ENCODE measurements at regions not wholly inside any gene's neighbourhood (a gene's known extent, or its start where the extent isn't known, plus 50 kb on each side); places are given as distances from the start of the nearest gene placed in this dataset.

GRCh38 chr6:166766769-166767168, 139.7 kb upstream of the RPS6KA2 start:
- Histone ChIP-seq H3K4me1 (no peaks in the 10 kb centered on the region), H3K27me3 (no peaks in the 10 kb centered on the region), H3K9me3 (no peaks in the 10 kb centered on the region), H3K4me3 (no peak overlapping the region), H3K27ac (no peak overlapping the region), H3K36me3 (no peaks in the 10 kb centered on the region)
- intact Hi-C loops (cut with DNase I) = no loop called here
- TF ChIP-seq CTCF (IDR thresholded peaks at IDR 0.05) = no peak
- ATAC-seq = no peak
- DNase-seq = no peak

GRCh38 chr6:166765234-166765541, 138.1 kb upstream of the RPS6KA2 start:
- Histone ChIP-seq H3K36me3 (no peaks in the 10 kb centered on the region), H3K4me3 (no peak overlapping the region), H3K27ac (no peak overlapping the region), H3K9me3 (no peaks in the 10 kb centered on the region), H3K4me1 (no peaks in the 10 kb centered on the region), H3K27me3 (no peaks in the 10 kb centered on the region)
- no peak for TF ChIP-seq CTCF (IDR thresholded peaks at IDR 0.05)
- no peak for DNase-seq
- intact Hi-C loops (cut with DNase I) = no loop called here
- ATAC-seq = no peak

- no peak overlapping the region for H3K27ac ChIP-seq
- no peak overlapping the region for H3K4me3 ChIP-seq
- no peak for DNase-seq
- no peaks in the 10 kb centered on the region for H3K27me3 ChIP-seq
- intact Hi-C loops (cut with DNase I) = no loop called here
- no peaks in the 10 kb centered on the region for H3K9me3 ChIP-seq
- H3K36me3 ChIP-seq = no peaks in the 10 kb centered on the region
- TF ChIP-seq CTCF (IDR thresholded peaks at IDR 0.05) = no peak
- no peak for ATAC-seq
- no peaks in the 10 kb centered on the region for H3K4me1 ChIP-seq
Observed at GRCh38 chr6:166764473-166765233, 137.6 kb upstream of the RPS6KA2 start.

GRCh38 chr6:166763606-166764472, 136.8 kb upstream of the RPS6KA2 start:
- DNase-seq = no peak
- intact Hi-C loops (cut with DNase I) = no loop called here
- Histone ChIP-seq H3K27ac (no peak overlapping the region), H3K9me3 (no peaks in the 10 kb centered on the region), H3K36me3 (no peaks in the 10 kb centered on the region), H3K27me3 (no peaks in the 10 kb centered on the region), H3K4me1 (no peaks in the 10 kb centered on the region), H3K4me3 (no peak overlapping the region)
- no peak for TF ChIP-seq CTCF (IDR thresholded peaks at IDR 0.05)
- ATAC-seq = no peak

GRCh38 chr6:166761801-166762200, 134.8 kb upstream of the RPS6KA2 start:
- ATAC-seq = no peak
- no peak for DNase-seq
- Histone ChIP-seq H3K9me3 (no peaks in the 10 kb centered on the region), H3K27me3 (no peaks in the 10 kb centered on the region), H3K4me1 (no peaks in the 10 kb centered on the region), H3K36me3 (no peaks in the 10 kb centered on the region), H3K4me3 (no peak overlapping the region), H3K27ac (no peak overlapping the region)
- no peak for TF ChIP-seq CTCF (IDR thresholded peaks at IDR 0.05)
- intact Hi-C loops (cut with DNase I) = no loop called here

Data from upper lobe of right lung (tissue), 1 donor.